HUDEP-2 (cell line): ENCODE measurements at regions not wholly inside any gene's neighbourhood (a gene's known extent, or its start where the extent isn't known, plus 50 kb on each side); places are given as distances from the start of the nearest gene placed in this dataset.
"Not testable (repeated sequence)": the region's sequence is repeated elsewhere in the genome, so short reads cannot be mapped to it uniquely, and the experiment has no call there.

Experiments
- DNase-seq, 76 experiments: peaks; one replicate each; lab custom pipeline; 2025; ENCODE audit not compliant: unreplicated experiment in 76 of 76; lab: John Stamatoyannopoulos, UW

DNA sequence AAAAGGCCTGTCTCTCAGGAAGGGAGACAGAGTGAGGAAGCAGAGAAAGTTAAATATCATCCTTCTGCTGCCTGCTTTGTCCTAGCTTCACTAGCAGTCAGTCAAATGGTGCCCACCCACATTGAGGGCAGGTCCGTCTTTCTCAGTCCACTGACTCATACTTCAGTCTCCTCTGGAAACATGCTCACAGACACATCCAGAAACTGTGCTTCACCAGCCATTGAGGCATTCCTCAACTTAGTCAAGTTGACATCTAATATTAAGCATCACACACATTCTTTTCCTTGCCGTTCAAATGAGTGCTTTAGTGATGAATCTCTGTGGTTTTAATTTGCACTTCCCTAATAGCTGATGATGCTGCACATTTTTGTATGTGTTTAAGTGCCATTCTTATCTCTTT is 777.8 kb upstream of the PRMT6 start:
- no peak for DNase-seq

- DNase-seq = no peak
These were observed 767.1 kb upstream of the PRMT6 start for GRCh38 chr1:106289265-106289928.

- no peak for DNase-seq
These were observed 765.5 kb upstream of the PRMT6 start for GRCh38 chr1:106290805-106291501.

DNA sequence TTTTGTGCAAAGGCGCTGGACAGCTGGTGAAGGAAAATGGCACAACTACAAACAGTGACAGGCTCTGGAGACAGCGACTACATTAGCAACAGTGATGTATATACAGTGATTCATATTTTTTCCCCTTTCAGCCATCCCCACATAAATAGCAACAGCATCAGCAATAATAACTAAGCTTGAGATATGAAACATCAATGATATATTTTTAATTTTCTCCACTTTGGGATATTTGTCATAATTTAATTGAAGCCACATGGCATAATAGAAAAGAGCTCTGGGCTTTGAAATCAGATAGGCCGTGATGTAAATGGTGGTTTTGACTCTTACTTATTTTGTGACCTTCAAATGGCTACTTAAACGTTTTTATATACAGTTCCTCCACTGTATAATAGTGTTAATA is 764.3 kb upstream of the PRMT6 start:
- DNase-seq = no peak

GRCh38 chr1:106296431-106296830 is 760.0 kb upstream of the PRMT6 start:
- no peak for DNase-seq

DNA sequence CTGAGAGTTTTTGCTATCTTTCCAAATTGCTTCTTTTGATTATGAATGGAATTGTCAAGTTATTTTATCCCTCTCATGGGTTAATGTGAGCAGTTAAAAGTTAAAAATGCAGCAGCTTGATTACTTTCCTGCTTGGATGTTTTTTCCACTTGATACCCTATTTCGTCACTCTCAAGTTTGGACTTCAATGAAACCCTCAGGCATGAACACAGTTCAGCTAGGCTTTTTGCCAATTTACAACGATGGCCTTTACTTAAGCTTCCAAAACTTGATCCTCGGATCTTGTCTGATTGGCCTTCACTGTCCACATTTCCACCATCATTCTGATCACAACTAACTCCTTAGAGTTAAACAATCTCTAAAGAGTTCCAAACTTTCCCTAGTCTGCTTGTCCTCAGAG is 752.4 kb upstream of the PRMT6 start:
- no peak for DNase-seq

- no peak for DNase-seq
These were observed 736.9 kb upstream of the PRMT6 start for GRCh38 chr1:106319612-106320011.

GRCh38 chr1:106325600-106325999 is 730.9 kb upstream of the PRMT6 start:
- no peak for DNase-seq

- no peak for DNase-seq
These were observed 712.0 kb upstream of the PRMT6 start for GRCh38 chr1:106344494-106344893.

GRCh38 chr1:106360252-106360651 is 696.2 kb upstream of the PRMT6 start:
- DNase-seq = no peak

GRCh38 chr1:106366627-106367319 is 689.7 kb upstream of the PRMT6 start:
- no peak for DNase-seq

DNA sequence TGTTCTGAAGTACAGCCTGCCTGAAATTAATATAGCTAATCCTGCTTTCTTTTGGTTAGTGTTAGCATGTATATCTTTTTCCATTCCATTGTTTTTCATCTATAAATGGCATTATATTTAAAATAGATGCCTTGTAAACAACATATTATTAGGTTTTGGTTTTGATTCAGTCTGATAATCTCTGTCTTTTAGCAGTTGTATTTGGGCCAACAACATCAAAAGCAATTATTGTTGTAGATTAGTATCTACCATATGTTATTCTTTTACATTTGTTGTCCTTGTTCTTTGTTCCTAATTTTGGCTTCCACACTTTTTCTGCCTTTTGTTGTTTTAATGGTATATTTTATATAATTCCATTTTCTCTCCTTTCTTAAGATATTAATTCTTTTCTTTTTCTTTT is 678.2 kb upstream of the PRMT6 start:
- no peak for DNase-seq

- no peak for DNase-seq
These were observed 675.7 kb upstream of the PRMT6 start for GRCh38 chr1:106380772-106381171.

DNA sequence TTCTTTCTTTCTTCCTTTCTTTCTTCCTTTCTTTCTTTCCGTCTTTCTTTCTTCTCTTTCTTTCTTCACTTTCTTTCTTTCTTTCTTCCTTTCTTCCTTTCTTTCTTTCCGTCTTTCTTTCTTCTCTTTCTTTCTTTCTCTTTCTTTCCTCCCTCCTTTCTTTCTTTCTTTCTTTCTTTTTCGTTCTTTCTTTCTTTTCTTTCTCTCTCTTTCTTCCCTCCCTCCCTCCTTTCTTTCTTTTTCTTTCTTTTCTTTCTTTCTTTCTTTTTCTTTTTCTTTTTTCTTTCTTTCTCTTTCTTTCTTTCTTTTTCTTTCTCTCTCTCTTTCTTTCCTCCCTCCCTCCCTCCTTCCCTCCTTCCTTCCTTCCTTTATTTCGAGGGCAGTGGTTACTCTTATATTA is 667.3 kb upstream of the PRMT6 start:
- not testable (repeated sequence) for DNase-seq

DNA sequence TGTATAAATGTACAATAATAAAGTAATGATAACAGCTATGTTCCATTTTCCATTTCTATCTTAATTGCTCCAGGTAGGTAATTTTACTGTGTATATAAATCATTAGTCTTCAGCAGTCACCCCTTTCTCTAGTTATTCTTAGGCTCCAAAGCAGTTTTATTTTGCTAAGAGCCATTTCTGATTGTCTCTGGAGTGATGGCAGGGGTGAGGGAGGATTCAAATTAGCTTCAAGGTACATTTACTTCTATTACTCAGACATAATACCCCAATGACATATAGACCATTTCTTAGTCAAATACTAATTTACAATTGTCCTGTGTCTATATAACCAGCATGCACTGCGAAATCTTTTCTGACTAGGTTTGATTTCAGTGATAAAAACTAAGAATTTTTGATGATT is 663.4 kb upstream of the PRMT6 start:
- DNase-seq = no peak

DNA sequence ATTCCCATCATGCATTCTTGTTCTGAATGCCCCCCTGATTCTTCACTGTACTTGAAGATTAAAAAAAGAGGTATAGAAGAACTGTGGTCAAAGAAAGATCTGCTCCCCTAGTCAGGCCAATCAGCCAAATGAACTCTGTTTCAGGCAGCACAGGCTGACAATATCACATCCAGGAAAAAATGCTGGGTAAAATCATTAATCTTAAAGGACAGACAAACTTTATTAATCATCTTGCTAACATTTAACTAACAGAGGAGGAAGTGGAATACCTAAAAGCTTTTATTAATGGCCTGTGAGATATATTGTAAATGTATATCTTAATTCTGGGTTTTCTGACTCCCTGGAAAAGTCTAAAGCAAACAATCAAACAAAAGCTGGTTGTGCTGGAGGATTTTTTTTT is 660.5 kb upstream of the PRMT6 start:
- DNase-seq = no peak

- no peak for DNase-seq
These were observed 658.1 kb upstream of the PRMT6 start for GRCh38 chr1:106398391-106398790.

GRCh38 chr1:106406114-106406513 is 650.4 kb upstream of the PRMT6 start:
- no peak for DNase-seq

GRCh38 chr1:106412321-106412720 is 644.2 kb upstream of the PRMT6 start:
- DNase-seq = not testable (repeated sequence)

DNA sequence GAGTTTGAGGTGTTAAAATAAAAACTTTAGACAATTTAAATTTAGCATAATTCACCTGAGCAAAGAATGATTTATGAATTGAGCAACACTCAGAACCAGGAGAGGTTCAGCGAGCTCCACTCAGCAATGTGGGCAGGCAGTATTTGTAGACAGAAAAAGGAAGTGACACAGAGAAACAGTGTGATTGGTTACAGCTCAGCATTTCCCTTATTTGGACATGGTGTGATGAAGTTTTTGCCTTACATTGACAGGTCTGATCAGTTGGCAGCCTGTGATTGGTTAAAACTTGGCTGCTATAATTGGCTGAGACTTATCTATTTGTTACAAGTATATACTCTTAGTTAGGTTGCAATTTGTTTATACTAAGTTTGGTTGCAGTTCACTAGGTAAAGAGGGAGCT is 621.2 kb upstream of the PRMT6 start:
- DNase-seq = no peak

GRCh38 chr1:106439475-106439874 is 617.0 kb upstream of the PRMT6 start:
- DNase-seq = no peak

- DNase-seq = no peak
These were observed 609.0 kb upstream of the PRMT6 start for GRCh38 chr1:106447466-106447865.
